ENCODE measurements at regions not wholly inside any gene's neighbourhood (a gene's known extent, or its start where the extent isn't known, plus 50 kb on each side); places are given as distances from the start of the nearest gene placed in this dataset.

- POLR2A ChIA-PET = no interaction called here
- CTCF ChIA-PET = interaction anchor here (0.6 kb wide), 1 partner anchor 1885 kb away, joined by 3 read pairs; no protein-coding TSS in a partner anchor
- no peak for DNase-seq (ENCODE audit: extremely low spot score)
- TF ChIP-seq CTBP1 (IDR thresholded peaks at IDR 0.05; ENCODE audit: borderline replicate concordance) = no peak
- no peak for TF ChIP-seq SP1 (IDR thresholded peaks at IDR 0.05)
- no peak for TF ChIP-seq BHLHE40 (IDR thresholded peaks at IDR 0.05; ENCODE audit: borderline replicate concordance)
- TF ChIP-seq NFRKB (IDR thresholded peaks at IDR 0.05) = no peak
- TF ChIP-seq LEF1 (IDR thresholded peaks at IDR 0.05; ENCODE audit: borderline replicate concordance) = no peak
- no peak for TF ChIP-seq L3MBTL2 (conservative IDR thresholded peaks at IDR 0.05)
- TF ChIP-seq ARNT (IDR thresholded peaks at IDR 0.05) = no peak
- TF ChIP-seq ELF4 (IDR thresholded peaks at IDR 0.05) = no peak
- no peak for TF ChIP-seq FOXA1 (IDR thresholded peaks at IDR 0.05)
- no peak for TF ChIP-seq FOXK2 (IDR thresholded peaks at IDR 0.05)
- TF ChIP-seq HDGF (IDR thresholded peaks at IDR 0.05; ENCODE audit: borderline replicate concordance) = no peak
- no peak for TF ChIP-seq ZNF384 (IDR thresholded peaks at IDR 0.05)
- TF ChIP-seq SUZ12 (IDR thresholded peaks at IDR 0.05) = no peak
- TF ChIP-seq TARDBP (IDR thresholded peaks at IDR 0.05) = no peak
- no peak for TF ChIP-seq FOXM1 (IDR thresholded peaks at IDR 0.05; ENCODE audit: borderline replicate concordance)
- TF ChIP-seq PKNOX1 (IDR thresholded peaks at IDR 0.05) = no peak
Measured at GRCh38 chr1:186739515-186739914, 59.3 kb upstream of the PTGS2 start.

- CTCF ChIA-PET = interaction anchor here (0.6 kb wide), 1 partner anchor 1886 kb away, joined by 3 read pairs; no protein-coding TSS in a partner anchor
- POLR2A ChIA-PET = no interaction called here
- no peak for DNase-seq (ENCODE audit: extremely low spot score)
- TF ChIP-seq FOXM1 (IDR thresholded peaks at IDR 0.05; ENCODE audit: borderline replicate concordance) = no peak
- no peak for TF ChIP-seq ARNT (IDR thresholded peaks at IDR 0.05)
- no peak for TF ChIP-seq TARDBP (IDR thresholded peaks at IDR 0.05)
- no peak for TF ChIP-seq FOXA1 (IDR thresholded peaks at IDR 0.05)
- TF ChIP-seq FOXK2 (IDR thresholded peaks at IDR 0.05) = no peak
- TF ChIP-seq CTBP1 (IDR thresholded peaks at IDR 0.05; ENCODE audit: borderline replicate concordance) = no peak
- TF ChIP-seq PKNOX1 (IDR thresholded peaks at IDR 0.05) = no peak
- no peak for TF ChIP-seq BHLHE40 (IDR thresholded peaks at IDR 0.05; ENCODE audit: borderline replicate concordance)
- TF ChIP-seq SUZ12 (IDR thresholded peaks at IDR 0.05) = no peak
- TF ChIP-seq SP1 (IDR thresholded peaks at IDR 0.05) = no peak
- TF ChIP-seq L3MBTL2 (conservative IDR thresholded peaks at IDR 0.05) = no peak
- TF ChIP-seq ZNF384 (IDR thresholded peaks at IDR 0.05) = no peak
- TF ChIP-seq NFRKB (IDR thresholded peaks at IDR 0.05) = no peak
Measured at GRCh38 chr1:186738926-186739325, 58.7 kb upstream of the PTGS2 start.

- TF ChIP-seq ZNF384 (IDR thresholded peaks at IDR 0.05) (no peak), ARNT (IDR thresholded peaks at IDR 0.05) (no peak), NFRKB (IDR thresholded peaks at IDR 0.05) (no peak), TARDBP (IDR thresholded peaks at IDR 0.05) (no peak), SP1 (IDR thresholded peaks at IDR 0.05) (no peak)
- CTCF ChIA-PET = no interaction called here
- POLR2A ChIA-PET = no interaction called here
- no peak for DNase-seq (ENCODE audit: extremely low spot score)
Measured at GRCh38 chr1:186736971-186737685, 56.9 kb upstream of the PTGS2 start.

- DNase-seq (ENCODE audit: extremely low spot score) = no peak
- POLR2A ChIA-PET = no interaction called here
- CTCF ChIA-PET = no interaction called here
- no peak for TF ChIP-seq L3MBTL2 (conservative IDR thresholded peaks at IDR 0.05)
- no peak for TF ChIP-seq LEF1 (IDR thresholded peaks at IDR 0.05; ENCODE audit: borderline replicate concordance)
- TF ChIP-seq FOXM1 (IDR thresholded peaks at IDR 0.05; ENCODE audit: borderline replicate concordance) = no peak
- TF ChIP-seq FOXK2 (IDR thresholded peaks at IDR 0.05) = no peak
- TF ChIP-seq SP1 (IDR thresholded peaks at IDR 0.05) = no peak
- no peak for TF ChIP-seq BHLHE40 (IDR thresholded peaks at IDR 0.05; ENCODE audit: borderline replicate concordance)
- no peak for TF ChIP-seq HDGF (IDR thresholded peaks at IDR 0.05; ENCODE audit: borderline replicate concordance)
- TF ChIP-seq CTBP1 (IDR thresholded peaks at IDR 0.05; ENCODE audit: borderline replicate concordance) = no peak
- no peak for TF ChIP-seq FOXA1 (IDR thresholded peaks at IDR 0.05)
- TF ChIP-seq ARNT (IDR thresholded peaks at IDR 0.05) = no peak
- no peak for TF ChIP-seq ZNF384 (IDR thresholded peaks at IDR 0.05)
- no peak for TF ChIP-seq NFRKB (IDR thresholded peaks at IDR 0.05)
- TF ChIP-seq PKNOX1 (IDR thresholded peaks at IDR 0.05) = no peak
- no peak for TF ChIP-seq TARDBP (IDR thresholded peaks at IDR 0.05)
- no peak for TF ChIP-seq SUZ12 (IDR thresholded peaks at IDR 0.05)
- no peak for TF ChIP-seq ELF4 (IDR thresholded peaks at IDR 0.05)
Measured at GRCh38 chr1:186735463-186735862, 55.2 kb upstream of the PTGS2 start.

- POLR2A ChIA-PET = no interaction called here
- TF ChIP-seq L3MBTL2 (conservative IDR thresholded peaks at IDR 0.05) (no peak), ELF4 (IDR thresholded peaks at IDR 0.05) (no peak), FOXM1 (IDR thresholded peaks at IDR 0.05; ENCODE audit: borderline replicate concordance) (no peak), TARDBP (IDR thresholded peaks at IDR 0.05) (no peak), ARNT (IDR thresholded peaks at IDR 0.05) (no peak), FOXK2 (IDR thresholded peaks at IDR 0.05) (no peak), HDGF (IDR thresholded peaks at IDR 0.05; ENCODE audit: borderline replicate concordance) (no peak), CTBP1 (IDR thresholded peaks at IDR 0.05; ENCODE audit: borderline replicate concordance) (no peak), SP1 (IDR thresholded peaks at IDR 0.05) (no peak), ZNF384 (IDR thresholded peaks at IDR 0.05) (no peak), NFRKB (IDR thresholded peaks at IDR 0.05) (no peak), PKNOX1 (IDR thresholded peaks at IDR 0.05) (no peak), SUZ12 (IDR thresholded peaks at IDR 0.05) (no peak), LEF1 (IDR thresholded peaks at IDR 0.05; ENCODE audit: borderline replicate concordance) (no peak), BHLHE40 (IDR thresholded peaks at IDR 0.05; ENCODE audit: borderline replicate concordance) (no peak)
- CTCF ChIA-PET = interaction anchor here (1.2 kb wide), 1 partner anchor 8 kb away, joined by 3 read pairs; no protein-coding TSS in a partner anchor
- no peak for DNase-seq (ENCODE audit: extremely low spot score)
Measured at GRCh38 chr1:186730951-186731729, 50.9 kb upstream of the PTGS2 start.
